ENCODE measurements at regions not wholly inside any gene's neighbourhood (a gene's known extent, or its start where the extent isn't known, plus 50 kb on each side); places are given as distances from the start of the nearest gene placed in this dataset.
"Not testable (repeated sequence)": the region's sequence is repeated elsewhere in the genome, so short reads cannot be mapped to it uniquely, and the experiment has no call there.

GRCh38 chr10:16105082-16105481, 244.8 kb upstream of the MINDY3 start:
- no peak for DNase-seq (ENCODE audit: low read depth, low spot score)

GRCh38 chr10:16116404-16117304, 256.3 kb upstream of the MINDY3 start:
- H3K4me3 ChIP-seq (ENCODE audit: low read length) = no peak overlapping the region
- peak; percentile 42 for DNase-seq (ENCODE audit: low read depth, low spot score)

More at GRCh38 chr10:16105082-16105481, 244.8 kb upstream of the MINDY3 start:
- no peak overlapping the region for H3K4me3 ChIP-seq (ENCODE audit: low read length)

GRCh38 chr10:16117305-16117695, 257.0 kb upstream of the MINDY3 start:
- no peak for DNase-seq (ENCODE audit: low read depth, low spot score)

GRCh38 chr10:16119445-16119844, 259.1 kb upstream of the MINDY3 start:
- H3K4me3 ChIP-seq (ENCODE audit: low read length) = no peak overlapping the region
- DNase-seq (ENCODE audit: low read depth, low spot score) = no peak

More at GRCh38 chr10:16117305-16117695, 257.0 kb upstream of the MINDY3 start:
- no peak overlapping the region for H3K4me3 ChIP-seq (ENCODE audit: low read length)

GRCh38 chr10:16120563-16120962, 260.3 kb upstream of the MINDY3 start:
- H3K4me3 ChIP-seq (ENCODE audit: low read length) = no peak overlapping the region
- no peak for DNase-seq (ENCODE audit: low read depth, low spot score)

- H3K4me3 ChIP-seq (ENCODE audit: low read length) = no peak overlapping the region
- DNase-seq (ENCODE audit: low read depth, low spot score) = no peak
These were observed 281.2 kb upstream of the MINDY3 start for GRCh38 chr10:16141499-16141898.

GRCh38 chr10:16146993-16147392, 286.7 kb upstream of the MINDY3 start:
- H3K4me3 ChIP-seq (ENCODE audit: low read length) = no peak overlapping the region
- no peak for DNase-seq (ENCODE audit: low read depth, low spot score)

- no peak for DNase-seq (ENCODE audit: low read depth, low spot score)
- no peak overlapping the region for H3K4me3 ChIP-seq (ENCODE audit: low read length)
These were observed 281.0 kb upstream of the PTER start for GRCh38 chr10:16155834-16156233.

- H3K4me3 ChIP-seq (ENCODE audit: low read length) = no peak overlapping the region
- DNase-seq (ENCODE audit: low read depth, low spot score) = no peak
These were observed 280.1 kb upstream of the PTER start for GRCh38 chr10:16156681-16157080.

GRCh38 chr10:16165067-16165466, 271.7 kb upstream of the PTER start:
- not testable (repeated sequence) for H3K4me3 ChIP-seq (ENCODE audit: low read length); DNase-seq (ENCODE audit: low read depth, low spot score)

- no peak overlapping the region for H3K4me3 ChIP-seq (ENCODE audit: low read length)
- no peak for DNase-seq (ENCODE audit: low read depth, low spot score)
These were observed 254.7 kb upstream of the PTER start for GRCh38 chr10:16182144-16182543.

GRCh38 chr10:16182688-16183087, 254.1 kb upstream of the PTER start:
- no peak overlapping the region for H3K4me3 ChIP-seq (ENCODE audit: low read length)
- DNase-seq (ENCODE audit: low read depth, low spot score) = no peak

GRCh38 chr10:16184096-16184597, 252.7 kb upstream of the PTER start:
- H3K4me3 ChIP-seq (ENCODE audit: low read length) = no peak overlapping the region
- no peak for DNase-seq (ENCODE audit: low read depth, low spot score)

GRCh38 chr10:16184906-16185305, 251.9 kb upstream of the PTER start:
- no peak for DNase-seq (ENCODE audit: low read depth, low spot score)
- H3K4me3 ChIP-seq (ENCODE audit: low read length) = no peak overlapping the region

- DNase-seq (ENCODE audit: low read depth, low spot score) = no peak
- H3K4me3 ChIP-seq (ENCODE audit: low read length) = no peak overlapping the region
These were observed 250.2 kb upstream of the PTER start for GRCh38 chr10:16186564-16186963.

GRCh38 chr10:16187161-16187560, 249.6 kb upstream of the PTER start:
- no peak overlapping the region for H3K4me3 ChIP-seq (ENCODE audit: low read length)
- no peak for DNase-seq (ENCODE audit: low read depth, low spot score)

GRCh38 chr10:16192337-16192736, 244.5 kb upstream of the PTER start:
- H3K4me3 ChIP-seq (ENCODE audit: low read length) = no peak overlapping the region
- no peak for DNase-seq (ENCODE audit: low read depth, low spot score)

- H3K4me3 ChIP-seq (ENCODE audit: low read length) = no peak overlapping the region
- DNase-seq (ENCODE audit: low read depth, low spot score) = no peak
These were observed 243.6 kb upstream of the PTER start for GRCh38 chr10:16193241-16193640.

GRCh38 chr10:16195178-16195769, 241.5 kb upstream of the PTER start:
- peak; percentile 67 for DNase-seq (ENCODE audit: low read depth, low spot score)
- no peak overlapping the region for H3K4me3 ChIP-seq (ENCODE audit: low read length)

- no peak overlapping the region for H3K4me3 ChIP-seq (ENCODE audit: low read length)
These were observed 240.9 kb upstream of the PTER start for GRCh38 chr10:16195894-16196293.

More at GRCh38 chr10:16195894-16196293, 240.9 kb upstream of the PTER start:
- no peak for DNase-seq (ENCODE audit: low read depth, low spot score)

Measured in Jurkat, Clone E6-1 (cell line).